NCI-H524 treated with DMSO at 0.1 percent for 48 hours (cell line): ENCODE measurements at regions not wholly inside any gene's neighbourhood (a gene's known extent, or its start where the extent isn't known, plus 50 kb on each side); places are given as distances from the start of the nearest gene placed in this dataset.
"Not testable (repeated sequence)": the region's sequence is repeated elsewhere in the genome, so short reads cannot be mapped to it uniquely, and the experiment has no call there.

Source experiments
- DNase-seq: peaks from one replicate; lab custom pipeline; 2025; lab: John Stamatoyannopoulos, UW

DNA sequence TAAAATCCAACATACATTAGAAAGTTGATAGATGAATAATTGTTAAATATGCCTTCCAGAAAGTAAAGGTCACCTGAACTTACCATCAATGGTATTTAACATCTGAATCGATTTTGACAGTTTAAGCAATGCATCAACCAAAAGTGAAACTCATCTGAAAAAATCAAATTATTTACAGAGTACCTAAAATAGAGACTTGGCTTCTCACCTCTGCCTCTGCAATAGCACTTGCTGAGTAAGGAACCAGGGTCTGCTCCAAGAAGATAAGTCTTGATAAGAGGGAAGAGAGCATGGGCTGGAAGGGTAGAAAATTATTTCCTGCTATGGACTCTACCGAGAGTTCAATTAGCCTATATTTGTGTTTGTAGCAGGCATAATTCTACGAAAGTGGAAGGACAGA lies 868.3 kb downstream of the STIM2 start:
- DNase-seq: no peak

DNA sequence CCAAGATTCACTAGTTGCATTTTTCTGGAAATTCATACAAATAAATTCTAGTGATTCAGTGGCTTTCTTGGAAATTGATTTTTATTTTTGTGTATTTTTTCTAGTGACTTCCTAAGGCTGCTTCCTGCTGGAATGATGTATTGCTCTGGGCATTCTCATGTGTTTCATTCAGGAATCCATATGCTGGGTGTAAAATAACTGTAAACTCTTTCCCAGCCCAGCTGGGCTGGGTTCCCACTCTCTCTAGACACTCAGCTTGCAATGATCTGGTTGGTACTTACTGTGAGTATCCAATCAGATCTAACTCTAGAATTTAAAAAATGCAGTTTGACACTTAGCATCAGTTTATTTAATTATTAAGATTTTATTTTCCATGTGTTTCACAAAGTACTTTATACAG lies 882.2 kb downstream of the STIM2 start:
- no peak for DNase-seq

DNA sequence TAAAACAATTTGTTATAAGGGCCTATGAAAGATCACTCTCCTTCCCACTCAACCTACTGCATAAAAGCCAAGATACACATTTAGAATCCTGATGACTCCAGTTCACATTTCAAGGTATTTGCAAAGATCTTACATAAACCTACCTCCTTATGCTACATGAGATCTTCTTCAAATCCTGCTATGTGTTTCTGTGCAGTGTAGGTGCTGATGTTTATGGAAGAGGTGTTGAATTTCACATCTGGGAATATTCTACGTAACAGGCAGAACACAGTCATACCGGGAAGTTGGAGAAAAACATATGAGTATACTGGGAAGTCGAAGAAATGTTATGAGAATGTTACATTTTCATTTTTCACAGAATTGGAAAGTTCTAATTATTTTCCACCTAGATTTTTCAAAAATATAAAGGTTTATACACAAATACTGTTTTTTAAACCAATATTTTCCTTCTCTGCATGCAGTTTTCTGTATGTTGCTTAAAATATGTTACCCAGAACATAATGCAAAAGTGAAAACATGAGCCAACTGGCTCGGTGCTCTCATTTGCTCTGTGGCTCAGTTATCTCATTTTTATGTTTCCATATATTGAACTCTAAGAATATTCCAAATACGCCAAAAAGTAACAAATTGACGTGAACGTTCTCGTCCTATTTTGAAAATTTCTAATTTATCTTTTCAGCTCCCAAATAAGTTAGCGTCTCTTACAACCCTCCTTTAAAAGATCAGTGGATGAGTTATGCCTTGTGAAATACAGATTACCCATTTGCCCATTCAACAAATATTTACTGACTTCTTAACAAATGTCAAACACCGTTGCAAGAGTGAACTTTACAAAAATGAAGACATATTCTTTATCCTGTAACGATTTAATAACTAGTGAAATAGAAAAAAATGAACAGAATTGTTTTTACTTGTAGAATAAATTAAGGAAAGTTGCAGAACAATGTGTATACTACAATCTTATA lies 899.3 kb downstream of the STIM2 start:
- DNase-seq: no peak

DNA sequence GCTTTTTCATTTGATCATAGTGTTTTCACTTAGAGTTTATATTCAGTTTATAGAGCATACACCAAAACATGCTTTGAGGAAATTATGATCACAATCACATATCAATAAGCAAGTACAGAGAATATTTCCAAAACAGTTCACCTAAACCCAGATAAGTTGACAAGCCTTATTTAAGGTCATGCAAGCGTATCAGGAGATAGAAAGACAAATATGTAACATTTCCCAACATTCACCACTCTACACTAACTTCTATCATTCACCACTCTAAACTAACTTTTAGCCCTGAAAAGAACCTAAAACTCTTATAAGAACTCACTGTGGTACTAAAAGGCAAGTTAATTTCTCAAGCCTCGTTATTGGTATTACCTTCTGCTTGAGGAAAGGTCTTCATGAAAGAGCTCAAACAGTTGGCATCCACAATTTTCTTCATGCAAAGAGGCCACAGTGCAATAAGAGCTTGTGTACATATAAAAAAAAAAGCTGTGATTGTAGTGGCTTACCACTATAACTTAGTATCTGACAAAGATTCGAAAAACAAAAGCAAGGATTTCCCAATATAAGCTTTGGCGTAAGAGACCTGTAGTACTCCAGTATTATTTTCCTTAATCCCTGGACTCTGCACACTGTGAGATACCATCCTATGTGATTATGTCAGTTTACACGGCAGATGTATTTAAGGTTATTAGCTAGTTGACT lies 903.3 kb downstream of the STIM2 start:
- DNase-seq: no peak

DNA sequence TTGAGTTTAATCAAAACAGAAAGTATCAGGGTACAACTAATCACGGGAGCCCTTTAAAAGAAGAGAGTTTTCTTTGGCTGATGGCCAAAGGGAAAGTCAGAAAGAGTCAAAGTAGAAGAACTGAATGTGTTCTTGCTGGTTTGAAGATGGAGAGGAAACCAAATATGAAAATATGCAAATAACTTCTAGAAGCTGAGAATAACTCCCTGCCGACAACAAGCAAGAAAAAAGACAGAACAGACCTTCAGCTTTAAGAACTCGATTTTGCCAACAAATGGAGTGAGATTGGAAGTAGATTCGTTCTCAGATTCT lies 903.8 kb downstream of the STIM2 start:
- DNase-seq: no peak

DNA sequence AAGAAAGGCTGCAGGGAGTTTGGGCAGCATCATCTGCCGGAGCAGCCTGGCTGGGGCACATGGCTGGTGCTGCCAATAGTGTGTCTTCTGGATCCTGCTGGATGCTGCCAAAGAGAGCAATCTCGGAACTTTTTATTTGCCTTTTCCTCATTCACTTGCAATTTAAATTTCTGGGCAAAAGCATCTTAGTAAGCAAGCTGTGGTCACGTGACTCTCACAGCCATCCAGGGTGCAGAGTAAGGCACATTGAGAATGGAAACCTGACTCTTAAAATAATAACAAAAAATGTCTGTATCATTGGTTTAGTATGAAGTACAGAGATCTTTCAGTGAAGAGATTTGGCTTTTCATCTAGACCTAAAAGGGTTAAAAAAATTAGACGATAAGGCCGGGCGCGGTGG lies 910.3 kb downstream of the STIM2 start:
- no peak for DNase-seq

DNA sequence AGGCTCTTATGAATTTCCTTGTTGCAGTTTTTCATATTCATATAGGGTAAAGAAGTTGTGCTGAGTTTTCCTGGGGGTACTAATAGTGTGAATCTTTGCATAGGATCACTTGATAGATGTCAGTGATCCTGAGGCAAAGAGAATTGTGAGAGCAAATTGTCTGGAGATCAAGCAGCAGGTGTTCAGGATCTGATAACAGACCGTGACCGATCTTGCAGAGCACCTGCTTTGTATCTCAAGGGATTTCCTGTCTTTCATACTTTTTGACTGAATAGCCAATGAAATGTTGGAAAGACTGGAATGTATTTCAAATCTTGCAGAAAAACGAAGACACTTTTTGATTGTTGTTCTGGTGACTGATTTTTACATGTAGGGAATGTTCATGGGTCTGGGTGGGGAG lies 914.5 kb downstream of the STIM2 start:
- no peak for DNase-seq

DNA sequence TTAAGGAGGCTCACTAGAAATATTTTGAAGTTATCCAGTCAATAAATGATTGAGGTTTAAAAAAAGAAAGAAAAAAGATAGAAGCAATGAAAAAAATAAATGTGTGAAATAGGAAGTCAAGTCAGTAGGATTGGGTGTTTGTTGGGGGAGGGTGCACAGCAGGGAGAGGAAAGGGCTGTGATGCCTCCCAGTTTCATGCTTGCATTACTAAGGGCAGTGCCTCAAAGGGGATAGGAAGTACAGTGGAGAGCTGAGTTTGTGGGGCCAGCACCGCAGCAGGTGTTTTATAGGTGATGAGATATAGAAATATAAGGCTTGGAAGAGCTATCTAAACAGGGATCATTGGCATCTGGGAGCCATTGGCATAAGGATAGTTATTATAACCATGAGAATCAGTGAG lies 919.2 kb downstream of the STIM2 start:
- no peak for DNase-seq

DNA sequence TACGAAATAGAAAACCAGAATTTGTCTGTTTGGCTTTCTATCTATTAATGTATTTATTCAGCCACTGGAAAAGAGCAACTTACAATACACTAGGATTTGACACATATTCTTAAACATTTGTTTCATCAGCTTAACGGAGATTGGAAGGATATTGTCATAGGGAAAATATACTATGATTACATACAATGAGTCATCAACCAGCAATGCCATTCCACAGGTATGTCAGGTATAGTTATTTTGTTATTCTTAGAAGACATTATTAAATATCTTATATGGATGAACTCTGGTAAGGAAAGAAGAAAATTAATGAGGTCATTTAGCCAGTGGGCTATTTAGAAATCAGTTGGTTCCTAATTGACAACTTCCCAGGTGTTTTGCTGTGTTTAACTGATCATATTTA lies 926.6 kb downstream of the STIM2 start:
- DNase-seq: no peak

DNA sequence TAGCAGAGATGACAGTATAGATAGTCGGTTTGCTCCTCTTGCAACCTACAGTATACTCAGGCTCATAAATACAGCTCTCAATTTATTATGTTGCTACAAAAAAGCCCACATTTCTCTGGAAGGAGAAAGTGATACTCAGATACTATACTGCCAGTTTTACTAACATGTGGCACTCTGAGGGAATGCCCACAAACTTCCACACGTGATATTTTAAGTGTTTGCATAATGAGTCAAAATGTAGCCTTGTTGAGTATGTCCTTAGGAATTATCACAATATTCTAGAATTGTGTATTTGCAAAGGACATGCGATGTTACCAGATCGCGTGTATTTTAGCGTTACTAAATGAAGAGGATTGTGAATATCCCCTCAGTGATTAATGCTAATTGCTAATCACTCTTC lies 929.1 kb downstream of the STIM2 start:
- no peak for DNase-seq

DNA sequence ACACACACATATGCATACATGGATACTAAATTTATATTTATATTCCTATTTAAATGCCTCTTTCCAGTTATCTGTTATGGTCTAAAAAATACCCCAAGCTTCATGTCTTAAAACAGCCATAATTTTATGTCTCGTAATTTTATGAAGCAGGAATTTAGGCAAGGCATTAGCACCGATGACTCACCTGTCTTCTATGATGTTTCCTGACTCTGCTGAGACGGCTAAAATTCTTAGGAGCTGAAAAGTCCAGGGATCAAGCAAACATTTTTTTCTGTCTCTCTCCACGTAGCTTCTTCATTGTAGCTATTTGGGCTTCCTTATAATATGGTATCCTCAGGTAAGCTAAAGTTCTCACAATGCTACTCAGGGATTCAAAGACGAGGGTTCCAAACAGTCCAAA lies 930.3 kb downstream of the STIM2 start:
- no peak for DNase-seq

DNA sequence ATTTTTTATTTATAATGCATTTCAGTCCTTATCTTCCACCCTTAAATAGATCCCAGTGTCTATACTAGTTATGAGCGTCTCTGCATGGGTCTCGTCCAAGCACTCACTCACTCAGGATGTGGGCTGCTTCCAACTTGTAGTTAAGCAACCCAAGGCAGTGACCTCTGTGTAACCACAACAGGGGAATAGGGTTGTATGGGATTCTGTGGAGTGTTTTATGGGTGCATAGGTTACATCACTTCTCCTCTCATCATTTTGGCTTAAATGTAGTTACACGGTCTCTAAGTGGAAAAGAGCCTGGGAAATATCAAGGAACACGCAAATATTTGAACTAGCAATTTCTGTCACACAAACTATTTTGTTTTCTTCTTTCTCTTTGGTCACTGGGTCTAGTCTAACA lies 931.0 kb downstream of the STIM2 start:
- no peak for DNase-seq

DNA sequence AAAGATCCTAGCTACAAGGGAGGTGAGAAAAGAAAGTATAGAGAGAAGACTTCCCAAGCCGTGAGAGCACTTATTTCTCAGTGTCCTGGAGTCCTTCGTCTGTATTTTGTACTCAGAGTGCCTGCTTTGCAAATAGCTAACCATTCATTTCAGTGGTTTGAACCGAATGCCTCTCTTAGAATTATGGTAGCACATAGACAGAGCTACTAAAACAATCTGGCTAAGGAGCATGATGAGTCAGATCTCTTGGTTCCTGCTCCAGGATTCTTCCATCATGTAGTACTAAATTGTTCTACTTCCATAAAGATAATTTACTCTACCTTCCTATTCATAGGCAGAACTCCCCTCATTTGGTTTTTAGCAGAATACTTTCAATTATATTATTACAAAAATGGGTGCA lies 946.6 kb downstream of the STIM2 start:
- DNase-seq: no peak

DNA sequence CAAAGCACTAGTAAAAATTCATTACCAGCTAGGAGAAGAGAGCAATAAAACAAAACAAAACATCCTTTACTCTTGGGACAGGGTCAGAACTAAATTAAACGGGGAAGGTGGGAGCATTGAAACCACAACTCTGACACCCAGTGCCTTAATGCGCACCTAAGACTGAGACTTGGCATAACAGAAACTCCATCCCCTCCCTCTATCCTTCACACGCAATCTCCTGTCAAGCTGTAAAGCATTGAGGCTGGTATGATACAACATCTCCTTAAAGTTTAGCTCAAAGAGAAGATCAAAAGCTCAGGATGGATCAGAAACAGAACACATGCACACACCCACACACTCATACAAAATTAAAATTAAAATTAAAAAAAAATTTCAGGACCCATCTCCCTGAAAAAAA lies 951.3 kb downstream of the STIM2 start:
- DNase-seq: no peak

DNA sequence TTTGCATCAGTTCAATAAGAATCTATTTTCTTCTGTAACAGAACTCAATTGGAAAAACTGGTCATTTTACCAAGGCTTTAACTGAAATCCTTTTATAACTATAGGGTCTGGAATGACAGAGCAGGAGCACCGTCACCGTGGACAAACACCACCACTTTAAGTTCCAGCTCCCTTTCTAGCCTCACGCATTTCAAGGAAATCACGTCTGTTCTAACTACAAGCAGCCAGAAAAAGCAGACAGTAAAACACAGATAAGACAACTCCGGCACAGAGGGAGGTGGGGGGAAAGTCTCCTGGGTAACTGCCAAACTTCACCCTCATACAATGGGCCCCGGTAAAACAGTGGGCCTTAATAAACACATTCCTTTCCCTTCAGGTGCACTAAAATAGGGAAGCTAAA lies 952.6 kb downstream of the STIM2 start:
- DNase-seq: not testable (repeated sequence)

DNA sequence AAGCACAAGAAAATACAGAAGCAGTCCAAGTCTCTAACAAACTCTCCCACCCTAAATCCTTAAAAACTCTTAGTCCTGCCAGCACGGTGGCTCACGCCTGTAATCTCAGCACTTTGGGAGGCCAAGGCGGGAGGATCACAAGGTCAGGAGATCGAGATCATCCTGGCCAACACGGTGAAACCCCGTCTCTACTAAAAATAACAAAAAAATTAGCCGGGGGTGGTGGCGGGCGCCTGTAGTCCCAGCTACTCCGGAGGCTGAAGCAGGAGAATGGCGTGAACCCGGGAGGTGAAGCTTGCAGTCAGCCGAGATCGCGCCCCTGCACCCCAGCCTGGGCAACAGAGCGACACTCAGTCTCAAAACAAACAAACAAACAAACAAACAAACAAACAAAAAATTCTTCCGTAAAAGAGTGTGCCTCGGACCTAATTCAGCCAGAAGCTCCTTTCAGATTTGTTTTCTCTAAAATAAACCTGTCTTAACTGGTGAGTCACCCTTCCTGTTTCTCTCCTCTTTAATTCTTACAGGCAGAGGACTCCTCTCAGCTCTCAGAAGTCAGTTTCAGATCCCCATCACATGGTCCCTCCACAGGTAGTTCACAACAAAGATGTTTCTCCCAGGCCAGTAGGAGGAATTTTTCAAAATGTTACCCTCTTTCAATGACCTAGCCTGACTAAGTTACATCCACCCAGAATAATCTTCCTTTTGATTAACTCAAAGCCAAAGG lies 953.2 kb downstream of the STIM2 start:
- not testable (repeated sequence) for DNase-seq

DNA sequence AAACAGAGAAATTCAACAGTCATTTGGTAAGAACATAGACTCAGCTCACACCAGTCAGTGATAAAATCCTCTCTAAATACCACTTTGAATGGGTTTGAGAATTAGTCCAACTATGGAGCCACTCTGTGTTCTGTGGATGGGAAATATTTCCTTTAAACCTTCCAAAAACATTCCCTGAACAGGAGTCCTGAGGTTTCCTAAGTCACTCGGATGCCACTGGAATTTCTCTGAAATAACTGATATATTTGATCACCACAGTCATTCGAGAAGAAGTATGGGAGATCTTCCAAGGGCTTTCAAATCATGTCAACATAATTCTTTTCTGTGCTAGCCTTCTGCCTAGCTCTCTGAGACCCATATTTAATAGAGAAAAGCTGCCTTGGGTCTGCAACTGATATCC lies 958.6 kb downstream of the STIM2 start:
- DNase-seq: no peak

DNA sequence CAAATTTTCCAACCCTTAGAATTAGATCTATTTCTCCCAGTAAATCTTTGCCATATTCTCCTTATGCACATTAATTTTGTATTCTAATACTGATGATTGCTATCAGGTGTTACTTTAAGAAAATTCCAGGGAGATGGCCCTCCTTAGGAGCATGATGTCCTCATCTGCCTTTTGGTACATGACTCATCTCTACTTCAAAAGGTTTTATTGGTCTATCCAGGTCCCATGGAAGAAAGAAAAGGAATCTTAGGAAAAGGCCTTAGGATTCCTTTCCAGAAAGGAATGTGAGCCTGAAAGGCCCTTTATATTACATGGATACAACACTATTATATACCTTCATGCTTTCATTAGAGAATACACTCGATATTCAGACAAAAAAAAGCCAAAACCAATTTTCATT lies 968.2 kb downstream of the STIM2 start:
- no peak for DNase-seq

DNA sequence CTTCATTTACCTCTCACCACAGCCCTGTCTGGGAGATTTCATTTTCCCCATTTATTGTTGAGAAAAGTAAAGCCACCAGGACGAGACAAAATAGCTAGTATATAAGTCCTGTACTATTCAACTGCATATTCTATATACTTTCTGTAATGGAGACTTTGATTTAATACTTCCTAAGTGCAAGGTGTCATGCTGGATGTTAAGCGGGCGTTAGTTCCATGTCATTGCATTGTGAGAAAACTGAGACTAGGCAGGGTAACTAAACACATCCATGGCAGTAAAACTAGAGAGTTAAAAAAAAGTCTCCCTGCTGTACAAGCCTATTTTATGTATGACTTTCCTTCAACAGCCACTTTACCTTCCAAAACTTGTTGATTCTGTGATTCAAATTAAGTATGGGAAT lies 969.6 kb downstream of the STIM2 start:
- no peak for DNase-seq

DNA sequence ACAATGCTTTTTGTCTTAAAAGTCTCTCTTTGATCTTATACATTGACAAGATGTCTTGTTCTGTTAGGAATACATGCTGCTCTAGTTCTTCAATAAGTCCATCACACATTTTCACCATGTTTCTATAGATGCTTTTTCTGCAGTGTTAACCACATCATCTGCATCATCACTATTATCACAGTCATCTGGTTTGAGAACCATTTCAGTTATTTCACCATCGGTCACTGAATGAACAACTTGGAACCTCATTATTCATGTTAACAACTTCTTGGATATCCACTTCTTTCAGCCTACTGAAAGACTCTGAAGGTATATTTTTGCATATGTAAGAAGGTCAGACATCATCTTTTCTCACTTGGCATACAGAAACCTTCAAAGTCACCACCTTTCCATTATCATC lies 975.2 kb downstream of the STIM2 start:
- no peak for DNase-seq

DNA sequence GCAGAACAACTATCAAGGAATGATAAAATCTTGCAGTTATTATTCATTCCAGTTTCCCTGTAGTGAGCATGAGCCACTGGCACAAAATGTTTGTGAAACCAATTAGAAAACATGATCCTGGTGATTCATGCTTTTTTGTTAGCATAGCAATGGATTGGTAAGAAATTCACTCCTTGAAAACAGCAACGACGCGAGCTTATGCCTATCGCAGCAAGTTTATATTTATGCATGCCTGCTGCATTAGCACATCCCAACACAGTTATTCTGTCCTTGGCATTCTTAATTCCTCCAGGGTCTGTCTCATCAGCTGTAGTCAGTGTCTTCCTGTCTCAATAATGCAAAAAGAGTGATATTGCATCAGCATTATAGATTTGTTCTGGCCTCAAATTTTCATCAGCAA lies 975.9 kb downstream of the STIM2 start:
- DNase-seq: no peak

DNA sequence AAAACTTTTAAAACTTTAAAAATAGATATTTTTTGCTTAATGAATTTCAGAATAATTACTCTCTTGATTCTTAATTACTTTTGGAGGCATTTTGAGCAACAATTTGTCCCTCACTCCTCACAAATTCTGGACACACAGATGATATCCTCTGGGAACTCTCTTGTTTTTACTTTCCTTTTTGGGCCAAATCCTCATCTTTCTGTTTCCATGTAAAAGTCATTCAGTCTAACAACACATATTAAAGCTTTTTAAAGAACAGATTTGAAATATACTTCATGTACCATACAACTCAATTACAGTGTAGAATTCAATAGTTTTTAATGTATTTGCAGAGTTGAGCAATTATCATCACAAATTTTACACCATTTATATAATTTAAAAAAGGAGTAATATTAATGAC lies 983.1 kb downstream of the STIM2 start:
- no peak for DNase-seq

DNA sequence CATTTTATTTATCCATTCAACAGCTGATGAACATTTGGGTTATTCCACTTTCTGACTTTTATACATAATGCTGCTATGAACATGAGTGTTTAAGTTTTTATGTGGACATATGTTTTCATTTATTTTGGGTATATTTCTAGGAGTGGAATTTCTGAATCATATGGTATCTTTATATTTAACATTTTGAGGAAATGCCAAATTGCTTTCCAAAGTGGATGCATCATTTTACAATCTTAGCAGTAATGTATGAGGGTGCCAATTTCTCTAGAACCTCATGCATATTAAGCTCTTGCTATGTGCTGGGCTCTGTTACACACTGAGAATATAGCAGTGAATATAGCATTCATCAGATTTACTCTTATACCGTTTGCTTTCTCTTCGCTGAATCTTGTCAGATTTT lies 983.7 kb downstream of the STIM2 start:
- DNase-seq: no peak
